Right ventricle myocardium inferior (tissue), 1 donor: ENCODE measurements at regions not wholly inside any gene's neighbourhood (a gene's known extent, or its start where the extent isn't known, plus 50 kb on each side); places are given as distances from the start of the nearest gene placed in this dataset.

Experiments used
- ATAC-seq: fragments of 200-7000 bp; cut with Tn5 transposase; one replicate; pipeline ENCODE4 v1.9.1; 2020; ENCODE audit warnings: mild to moderate bottlenecking, moderate library complexity
- DNase-seq: peaks from one replicate; pipeline ENCODE4 v3.0.0; 2021; ENCODE audit errors: missing footprints
- intact Hi-C: fragments of 100-400 bp; cut with DNase I; formaldehyde crosslinking; loops from one replicate; pipeline ENCODE4 v1.11.0; 2022
- donor health status: DM: no; HTN: yes; CAD: no; lungs with severe emphysema.

DNA sequence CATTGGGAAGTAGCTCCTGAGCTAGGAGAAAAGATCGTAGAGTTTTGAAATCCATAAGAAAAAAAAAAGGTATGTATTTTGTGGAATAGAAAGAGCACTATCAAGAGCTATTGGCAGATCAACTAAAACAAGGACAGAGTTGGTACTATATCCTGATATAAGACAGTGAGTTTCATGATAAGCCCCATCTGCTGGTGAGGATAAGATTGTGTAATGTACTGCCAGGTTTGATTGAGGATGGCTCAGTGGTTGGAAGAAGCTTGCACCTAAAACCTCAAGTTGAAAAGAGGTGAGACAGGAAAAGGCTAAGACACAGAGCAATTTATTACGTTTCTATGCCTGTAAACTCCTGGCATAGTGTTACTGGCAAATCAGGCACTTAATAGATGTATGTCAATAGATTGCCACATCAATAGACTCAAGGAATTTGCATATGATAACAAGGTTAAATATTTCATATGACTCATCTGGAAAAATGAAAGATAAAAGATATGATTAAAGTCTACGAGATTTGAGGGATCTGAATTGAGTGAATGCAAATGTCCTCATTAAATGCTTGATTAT is 525.6 kb downstream of the FLRT2 start:
- DNase-seq, result no peak
- intact Hi-C loops, result no loop called here
- no peak for ATAC-seq

DNA sequence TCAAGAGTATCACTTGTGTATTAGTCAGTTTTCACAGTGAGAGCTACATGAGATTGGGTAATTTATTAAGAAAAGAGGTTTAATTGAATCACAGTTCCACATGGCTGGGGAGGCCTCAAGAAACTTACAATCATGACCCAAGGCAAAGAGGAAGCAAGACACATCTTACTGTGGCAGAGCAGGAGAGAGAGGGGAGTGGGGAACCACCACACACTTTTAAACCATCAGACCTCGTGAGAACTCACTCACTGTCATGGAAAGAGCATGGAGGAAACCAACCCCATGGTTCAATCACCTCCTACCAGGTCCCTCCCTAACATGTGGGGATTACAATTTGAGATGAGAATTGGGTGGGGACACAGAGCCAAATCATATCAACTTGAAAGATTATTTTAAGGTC is 522.9 kb downstream of the FLRT2 start:
- DNase-seq, result no peak
- ATAC-seq, result no peak

DNA sequence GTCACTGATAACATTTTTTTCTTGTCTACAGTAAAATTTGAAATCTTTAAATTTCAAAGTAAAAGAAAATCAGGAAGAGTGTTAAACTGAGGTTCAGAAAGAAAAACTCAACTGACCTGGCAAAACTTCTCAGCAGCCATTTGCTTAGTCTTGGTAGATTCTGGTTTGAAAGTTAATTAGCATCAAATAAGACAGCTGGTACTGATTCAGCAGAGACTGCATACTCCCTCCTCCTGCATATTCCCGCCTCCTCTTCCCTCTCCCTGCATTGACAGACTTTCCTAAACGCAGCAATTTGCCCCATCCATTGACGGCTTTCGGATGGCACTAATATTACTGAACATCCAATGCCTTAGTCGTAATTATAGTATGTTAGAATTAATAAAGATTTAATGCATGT is 520.8 kb downstream of the FLRT2 start:
- ATAC-seq (no peak), DNase-seq (no peak)
- intact Hi-C loops, result no loop called here

More for the DNA sequence above, 522.9 kb downstream of the FLRT2 start:
- intact Hi-C loops, result no loop called here

GRCh38 chr14:86050072-86050683 is 520.2 kb downstream of the FLRT2 start:
- no peak for DNase-seq
- ATAC-seq, result no peak
- intact Hi-C loops, result no loop called here

GRCh38 chr14:86039176-86039575 is 509.2 kb downstream of the FLRT2 start:
- DNase-seq (no peak), ATAC-seq (no peak)
- intact Hi-C loops, result no loop called here

- no peak for ATAC-seq
- intact Hi-C loops, result no loop called here
- DNase-seq, result peak; percentile 62
Observed at GRCh38 chr14:86038387-86039042, 508.6 kb downstream of the FLRT2 start.

- DNase-seq, result no peak
- intact Hi-C loops, result no loop called here
- ATAC-seq, result no peak
Observed at GRCh38 chr14:86035882-86036281, 505.9 kb downstream of the FLRT2 start.

DNA sequence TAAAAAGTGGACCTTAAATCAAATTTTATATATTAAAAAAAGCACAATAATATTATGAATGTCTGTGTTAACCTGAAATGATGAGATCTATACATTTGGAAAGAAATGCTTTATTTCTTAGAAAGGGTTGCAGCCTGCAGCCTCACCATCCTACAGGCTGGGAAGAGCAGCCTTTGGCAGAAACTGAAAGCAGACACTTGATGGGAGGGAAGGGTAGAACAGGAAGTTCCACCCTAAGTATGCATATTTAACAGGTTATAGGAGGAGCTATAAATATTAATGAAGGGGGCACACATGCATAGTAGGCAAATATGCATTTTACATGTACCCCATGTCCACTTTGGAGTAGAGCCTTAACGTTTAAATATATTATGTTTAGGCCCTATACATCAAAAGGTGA is 498.0 kb downstream of the FLRT2 start:
- no peak for ATAC-seq
- intact Hi-C loops, result no loop called here
- DNase-seq, result no peak

DNA sequence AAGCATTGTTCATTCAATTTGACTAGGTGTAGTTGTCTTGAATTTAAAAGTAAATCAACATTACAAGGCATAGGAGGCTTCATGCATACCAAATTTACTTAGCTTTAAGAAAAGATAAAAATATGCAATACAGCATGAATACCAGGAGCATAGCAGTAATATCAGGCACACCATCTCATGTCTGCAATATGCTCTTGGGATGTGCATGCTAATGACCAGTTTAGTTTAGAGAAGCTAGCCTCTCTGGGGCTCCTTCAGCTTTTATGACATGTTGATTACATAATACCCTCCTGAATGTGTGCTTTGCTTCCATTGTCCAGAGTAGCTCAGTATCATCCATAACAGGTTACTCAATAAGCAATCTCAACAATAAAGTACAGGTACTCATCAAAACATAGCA is 497.2 kb downstream of the FLRT2 start:
- ATAC-seq (no peak), DNase-seq (no peak)
- intact Hi-C loops, result no loop called here

DNA sequence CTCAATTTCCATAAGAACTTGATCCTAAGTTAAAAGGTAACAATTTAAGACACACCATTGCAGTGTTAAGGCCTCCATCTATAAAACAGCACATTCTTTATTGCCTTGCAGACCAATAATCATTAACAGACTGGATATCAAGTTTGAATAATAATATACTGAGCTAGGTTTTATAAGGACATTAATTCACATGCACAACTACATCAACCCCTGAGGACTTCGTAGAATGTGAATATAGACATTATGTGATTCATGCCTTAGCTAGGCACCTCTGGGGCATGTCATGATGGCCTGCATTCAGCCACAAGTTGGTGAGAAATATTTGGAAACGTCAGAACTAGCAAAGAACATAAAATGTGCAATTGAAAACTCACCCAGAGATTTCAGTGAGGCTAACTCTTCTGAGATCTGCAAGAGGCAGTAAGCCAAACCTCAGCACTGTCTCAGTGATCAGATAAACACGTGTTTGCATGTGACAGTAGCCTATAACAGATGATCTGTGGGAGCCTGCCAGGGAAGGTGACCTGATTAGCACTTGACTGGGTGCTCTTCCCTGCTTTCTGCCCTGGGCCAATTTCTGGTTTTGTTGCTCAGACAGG is 492.2 kb downstream of the FLRT2 start:
- DNase-seq (no peak), ATAC-seq (no peak)
- intact Hi-C loops, result no loop called here

- ATAC-seq (no peak), DNase-seq (no peak)
- intact Hi-C loops, result no loop called here
Observed at GRCh38 chr14:86020841-86021240, 490.9 kb downstream of the FLRT2 start.

GRCh38 chr14:86015941-86016340 is 486.0 kb downstream of the FLRT2 start:
- intact Hi-C loops, result no loop called here
- ATAC-seq (no peak), DNase-seq (no peak)

DNA sequence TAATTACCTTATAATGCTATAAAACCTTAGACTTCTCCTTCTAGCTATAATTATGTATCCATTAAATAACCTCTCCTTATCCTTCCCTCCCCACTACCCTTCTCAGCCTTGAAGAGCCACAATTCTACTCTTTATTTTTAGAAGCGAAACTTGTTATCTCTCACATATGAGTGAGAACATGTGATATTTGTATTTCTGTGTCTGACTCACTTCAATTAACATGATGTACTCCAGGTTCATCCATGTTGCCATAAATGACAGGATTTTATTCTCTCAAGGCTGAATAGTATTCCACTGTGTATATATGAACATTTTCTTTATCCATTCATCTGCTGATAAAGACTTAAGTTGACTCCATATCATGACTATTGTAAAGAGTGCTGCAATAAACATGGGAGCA is 485.6 kb downstream of the FLRT2 start:
- no peak for ATAC-seq
- intact Hi-C loops, result no loop called here

DNA sequence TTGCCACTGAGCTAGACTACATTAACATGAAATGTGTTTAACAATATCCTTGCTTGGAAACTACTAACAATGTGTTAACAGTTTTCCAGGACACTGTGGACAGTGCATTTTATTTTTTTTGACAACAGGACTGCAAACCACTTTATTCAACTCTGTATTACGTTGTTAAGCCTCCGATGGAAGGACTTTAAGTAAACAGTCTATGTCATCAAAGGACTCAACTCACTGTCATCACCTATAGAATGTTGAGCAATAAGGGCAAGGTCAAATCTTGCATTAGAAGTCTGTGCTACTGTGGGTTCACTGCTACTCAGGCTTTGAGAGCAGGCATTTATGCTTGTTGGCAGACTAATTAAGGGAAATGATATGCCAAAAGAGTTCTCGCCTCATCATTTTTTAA is 483.7 kb downstream of the FLRT2 start:
- DNase-seq, result no peak
- ATAC-seq, result no peak
- intact Hi-C loops, result no loop called here

More for the DNA sequence above, 485.6 kb downstream of the FLRT2 start:
- no peak for DNase-seq

DNA sequence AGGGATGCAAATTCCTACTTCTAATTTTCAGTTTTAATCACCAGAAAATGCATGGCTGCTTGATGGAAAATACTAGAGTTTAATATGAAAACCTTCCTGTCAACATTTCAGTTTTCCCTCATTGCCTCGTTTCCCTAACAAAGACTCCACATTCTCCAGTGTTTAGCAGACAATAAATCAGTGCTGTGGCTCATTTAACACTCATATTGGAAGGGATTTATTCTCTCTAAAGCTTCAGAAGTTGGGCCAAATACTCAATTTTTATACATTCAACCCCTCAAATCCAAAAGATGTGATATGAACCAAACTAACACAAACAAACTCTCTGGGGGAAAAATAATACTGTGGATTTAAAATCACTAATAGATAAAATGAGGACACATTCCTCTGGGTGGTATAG is 482.5 kb downstream of the FLRT2 start:
- ATAC-seq, result no peak
- DNase-seq, result no peak
- intact Hi-C loops, result no loop called here

DNA sequence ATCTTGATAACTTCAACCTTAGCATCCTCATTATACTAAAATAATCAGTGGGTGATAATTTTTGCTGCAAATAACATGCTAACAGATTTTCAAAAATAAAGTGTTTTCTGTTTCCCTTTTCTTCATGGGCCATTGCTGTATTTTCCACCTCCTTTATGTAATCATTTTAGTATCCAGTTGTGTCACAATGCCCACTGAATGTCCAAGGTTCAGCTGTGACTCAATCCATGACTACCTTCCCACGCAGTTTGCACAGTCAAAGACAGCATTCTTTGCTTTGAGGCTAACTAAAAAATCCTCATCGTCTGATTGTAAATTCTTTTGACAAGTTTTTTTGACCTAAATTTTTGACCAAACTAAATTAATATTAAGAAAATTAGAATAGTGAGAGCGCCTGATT is 474.1 kb downstream of the FLRT2 start:
- DNase-seq (no peak), ATAC-seq (no peak)
- intact Hi-C loops, result no loop called here

GRCh38 chr14:85996551-85996950 is 466.6 kb downstream of the FLRT2 start:
- no peak for ATAC-seq
- intact Hi-C loops, result no loop called here
- DNase-seq, result no peak

DNA sequence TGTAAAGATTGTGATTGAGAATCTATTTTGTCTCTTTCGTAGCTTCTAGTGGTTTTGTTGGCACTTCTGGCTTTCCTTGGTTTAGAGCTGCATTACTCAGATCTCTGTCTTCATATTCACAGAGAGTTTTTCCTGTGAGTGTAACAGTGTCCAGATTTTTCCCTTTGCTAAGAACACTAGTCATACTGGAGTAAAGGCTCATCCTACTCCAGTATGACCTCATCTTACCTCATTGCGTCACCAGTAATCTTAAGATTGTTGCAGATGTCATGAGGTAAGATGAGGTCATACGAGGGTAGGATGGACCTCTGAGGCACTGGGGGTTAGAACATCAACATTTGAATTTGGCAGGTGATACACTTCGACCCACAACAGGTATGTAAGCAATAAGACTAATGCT is 461.2 kb downstream of the FLRT2 start:
- ATAC-seq (no peak), DNase-seq (no peak)
- intact Hi-C loops, result no loop called here

DNA sequence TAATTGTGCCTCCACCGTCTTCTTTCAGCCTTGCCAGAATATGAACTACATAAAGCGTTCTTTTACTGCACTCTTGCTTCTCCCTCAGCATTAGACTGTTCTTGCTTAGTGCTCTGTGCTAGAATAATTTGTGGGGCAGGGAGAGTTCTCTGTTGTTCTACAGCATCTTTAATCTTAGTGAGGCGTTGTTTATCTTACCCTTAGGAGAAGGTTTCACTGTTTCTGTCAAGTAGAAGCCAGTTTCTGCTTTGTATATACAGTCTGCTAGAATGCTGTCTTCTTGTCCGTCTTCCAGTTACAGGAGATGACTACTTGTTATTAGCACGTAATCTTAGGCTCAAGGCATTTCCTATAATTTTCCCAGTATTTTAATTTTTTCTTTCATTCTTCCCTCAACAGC is 458.0 kb downstream of the FLRT2 start:
- intact Hi-C loops, result no loop called here
- ATAC-seq, result no peak

DNA sequence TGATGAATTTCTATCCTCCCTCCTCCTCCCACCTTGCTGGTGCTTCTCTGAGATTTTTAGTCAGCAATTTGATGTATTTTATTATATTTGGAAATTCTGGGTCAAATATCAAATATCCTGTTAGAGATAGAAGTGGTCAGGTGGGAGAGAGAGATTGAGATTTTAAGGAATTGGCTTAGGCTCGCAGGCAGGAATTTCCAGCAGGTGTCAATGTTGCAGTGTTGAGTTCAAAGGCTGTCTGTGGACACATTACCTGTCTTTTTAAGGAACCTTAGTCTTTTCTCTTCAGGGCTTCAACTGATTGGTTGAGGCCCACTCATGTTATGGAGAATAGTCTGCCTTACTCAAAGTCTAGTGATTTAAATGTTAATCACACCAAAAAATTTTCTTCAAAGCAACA is 457.3 kb downstream of the FLRT2 start:
- ATAC-seq, result no peak
- intact Hi-C loops, result no loop called here
- no peak for DNase-seq

More for the DNA sequence above, 458.0 kb downstream of the FLRT2 start:
- no peak for DNase-seq
